ENCODE measurements at regions not wholly inside any gene's neighbourhood (a gene's known extent, or its start where the extent isn't known, plus 50 kb on each side); places are given as distances from the start of the nearest gene placed in this dataset.

GRCh38 chr15:93565201-93565600, 476.2 kb upstream of the RGMA start:
- no peak for TF ChIP-seq CTCF (conservative IDR thresholded peaks at IDR 0.05; ENCODE audit: low read depth, low read length)
- no peak for DNase-seq (ENCODE audit: low read depth)
- no peak overlapping the region for H3K4me3 ChIP-seq (ENCODE audit: low read depth, low read length)

- no peak for TF ChIP-seq CTCF (conservative IDR thresholded peaks at IDR 0.05; ENCODE audit: low read depth, low read length)
- H3K4me3 ChIP-seq (ENCODE audit: low read depth, low read length): no peak overlapping the region
- DNase-seq (ENCODE audit: low read depth): no peak
Measured at GRCh38 chr15:93563218-93563617, 474.2 kb upstream of the RGMA start.

- no peak overlapping the region for H3K4me3 ChIP-seq (ENCODE audit: low read depth, low read length)
- no peak for DNase-seq (ENCODE audit: low read depth)
- TF ChIP-seq CTCF (conservative IDR thresholded peaks at IDR 0.05; ENCODE audit: low read depth, low read length): no peak
Measured at GRCh38 chr15:93562395-93563123, 473.5 kb upstream of the RGMA start.

- no peak for DNase-seq (ENCODE audit: low read depth)
- no peak for TF ChIP-seq CTCF (conservative IDR thresholded peaks at IDR 0.05; ENCODE audit: low read depth, low read length)
Measured at GRCh38 chr15:93557696-93558095, 468.7 kb upstream of the RGMA start.

GRCh38 chr15:93553167-93553935, 464.3 kb upstream of the RGMA start:
- no peak overlapping the region for H3K4me3 ChIP-seq (ENCODE audit: low read depth, low read length)
- no peak for TF ChIP-seq CTCF (conservative IDR thresholded peaks at IDR 0.05; ENCODE audit: low read depth, low read length)
- DNase-seq (ENCODE audit: low read depth): no peak

More at GRCh38 chr15:93557696-93558095, 468.7 kb upstream of the RGMA start:
- H3K4me3 ChIP-seq (ENCODE audit: low read depth, low read length): no peak overlapping the region

- H3K4me3 ChIP-seq (ENCODE audit: low read depth, low read length): no peak overlapping the region
- DNase-seq (ENCODE audit: low read depth): no peak
- TF ChIP-seq CTCF (conservative IDR thresholded peaks at IDR 0.05; ENCODE audit: low read depth, low read length): no peak
Measured at GRCh38 chr15:93543093-93543492, 454.1 kb upstream of the RGMA start.

All from choroid plexus epithelial cell (primary cell).